ENCODE measurements at regions not wholly inside any gene's neighbourhood (a gene's known extent, or its start where the extent isn't known, plus 50 kb on each side); places are given as distances from the start of the nearest gene placed in this dataset.

- no peak for TF ChIP-seq CTCF (IDR thresholded peaks at IDR 0.05; ENCODE audit: low read depth, low read length)
- no peak for TF ChIP-seq EZH2phosphoT487 (IDR thresholded peaks at IDR 0.05; ENCODE audit: low read depth)
Observed at GRCh38 chr11:116119158-116119557, 614.9 kb upstream of the CADM1 start.

All from OCI-LY3 (cell line).